H9 (cell line): ENCODE measurements at regions not wholly inside any gene's neighbourhood (a gene's known extent, or its start where the extent isn't known, plus 50 kb on each side); places are given as distances from the start of the nearest gene placed in this dataset.

ENCODE experiments used
- DNase-seq: peaks from one replicate; pipeline ENCODE4 v3.0.0-alpha.2; 2017
- H2AFZ ChIP-seq: one replicate; pipeline ENCODE4 v1.6.1; 2013; ENCODE audit warnings: mild to moderate bottlenecking, low read length, control low read depth, moderate library complexity
- H2AK5ac ChIP-seq: 2 replicates; pipeline ENCODE4 v1.6.1; 2013; ENCODE audit warnings: low read length, control low read depth, mixed read lengths; ENCODE audit not compliant: insufficient read length
- H2BK120ac ChIP-seq: one replicate; pipeline ENCODE4 v1.6.1; 2013; ENCODE audit warnings: low read depth, mild to moderate bottlenecking, low read length, control low read depth, inconsistent platforms; ENCODE audit not compliant: poor library complexity, severe bottlenecking
- H2BK12ac ChIP-seq: 2 replicates; pipeline ENCODE4 v1.6.1; 2013; ENCODE audit warnings: low read length, control low read depth, mixed read lengths, low read depth; ENCODE audit not compliant: insufficient read length
- H2BK15ac ChIP-seq: 2 replicates; pipeline ENCODE4 v1.6.1; 2013; ENCODE audit warnings: low read depth, low read length, control low read depth
- H2BK20ac ChIP-seq: one replicate; pipeline ENCODE4 v1.6.1; 2013; ENCODE audit warnings: low read depth, mild to moderate bottlenecking, low read length, control low read depth, inconsistent platforms; ENCODE audit not compliant: poor library complexity, severe bottlenecking
- H2BK5ac ChIP-seq: 2 replicates; pipeline ENCODE4 v1.6.1; 2013; ENCODE audit warnings: low read length, control low read depth, mixed read lengths; ENCODE audit not compliant: insufficient read length
- H3K14ac ChIP-seq: 2 replicates; pipeline ENCODE4 v1.6.1; 2013; ENCODE audit warnings: low read length, control low read depth; ENCODE audit not compliant: insufficient read depth
- H3K18ac ChIP-seq: 2 replicates; pipeline ENCODE4 v1.6.1; 2013; ENCODE audit warnings: low read depth, mild to moderate bottlenecking, mixed read lengths, low read length, control low read depth; ENCODE audit not compliant: insufficient read length
- H3K23ac ChIP-seq: 2 replicates; pipeline ENCODE4 v1.6.1; 2013; ENCODE audit warnings: low read length, control low read depth, mixed read lengths, low read depth; ENCODE audit not compliant: insufficient read length
- H3K23me2 ChIP-seq: 2 replicates; pipeline ENCODE4 v1.6.1; 2013; ENCODE audit warnings: low read depth, mild to moderate bottlenecking, mixed read lengths, low read length, control low read depth; ENCODE audit not compliant: insufficient read length, poor library complexity, severe bottlenecking
- H3K27ac ChIP-seq: 2 replicates; pipeline ENCODE4 v1.5.1; 2013; ENCODE audit warnings: low read length, control low read depth, mixed read lengths, low read depth; ENCODE audit not compliant: insufficient read length
- H3K27me3 ChIP-seq: 2 replicates; pipeline ENCODE4 v1.6.1; 2013; ENCODE audit warnings: low read length, control low read depth, inconsistent platforms; ENCODE audit not compliant: insufficient read depth
- H3K4ac ChIP-seq: 2 replicates; pipeline ENCODE4 v1.6.1; 2013; ENCODE audit warnings: low read depth, mild to moderate bottlenecking, control low read depth, inconsistent platforms, low read length, moderate library complexity
- H3K4me1 ChIP-seq: 2 replicates; pipeline ENCODE4 v1.6.1; 2013; ENCODE audit warnings: low read length, control low read depth, inconsistent platforms; ENCODE audit not compliant: insufficient read depth
- H3K4me2 ChIP-seq: 2 replicates; pipeline ENCODE4 v1.6.1; 2013; ENCODE audit warnings: low read length, control low read depth, mixed read lengths; ENCODE audit not compliant: insufficient read length, insufficient read depth
- H3K56ac ChIP-seq: 2 replicates; pipeline ENCODE4 v1.6.1; 2013; ENCODE audit warnings: low read depth, mild to moderate bottlenecking, mixed read lengths, low read length, control low read depth; ENCODE audit not compliant: insufficient read length
- H3K79me1 ChIP-seq: 2 replicates; pipeline ENCODE4 v1.6.1; 2013; ENCODE audit warnings: low read depth, mild to moderate bottlenecking, moderate library complexity, low read length, control low read depth, inconsistent platforms; ENCODE audit not compliant: insufficient read depth, poor library complexity, severe bottlenecking
- H3K79me2 ChIP-seq: 2 replicates; pipeline ENCODE4 v1.6.1; 2013; ENCODE audit warnings: low read length, control low read depth, inconsistent platforms; ENCODE audit not compliant: insufficient read depth
- H3K9ac ChIP-seq: 2 replicates; pipeline ENCODE4 v1.6.1; 2013; ENCODE audit warnings: low read length, control low read depth, mixed read lengths; ENCODE audit not compliant: insufficient read length; ENCODE audit errors: extremely low read depth
- H3K9me3 ChIP-seq: one replicate; pipeline ENCODE4 v1.6.1; 2013; ENCODE audit warnings: low read depth, low read length, inconsistent platforms; ENCODE audit not compliant: control insufficient read depth
- H3T11ph ChIP-seq: one replicate; pipeline ENCODE4 v1.6.1; 2013; ENCODE audit warnings: mild to moderate bottlenecking, low read length, control low read depth, inconsistent platforms
- H4K20me1 ChIP-seq: one replicate; pipeline ENCODE4 v1.6.1; 2013; ENCODE audit not compliant: control insufficient read depth, insufficient read length, insufficient read depth
- H4K5ac ChIP-seq: 2 replicates; pipeline ENCODE4 v1.6.1; 2013; ENCODE audit warnings: low read depth, mild to moderate bottlenecking, mixed read lengths, low read length, control low read depth; ENCODE audit not compliant: insufficient read length
- H4K8ac ChIP-seq: replicated peaks from 2 replicates; pipeline ENCODE4 v1.6.1; 2013; ENCODE audit warnings: low read length, control low read depth, mixed read lengths, low read depth; ENCODE audit not compliant: insufficient read length
- H4K91ac ChIP-seq: 2 replicates; pipeline ENCODE4 v1.6.1; 2013; ENCODE audit warnings: low read depth, mild to moderate bottlenecking, moderate library complexity, mixed read lengths, low read length, control low read depth; ENCODE audit not compliant: insufficient read length
- H3K27ac Mint-ChIP-seq, 3 experiments: 2 replicates in 2 of 3; 3 replicates in 1 of 3; pipeline ENCODE4 v1.8.0; 2020 to 2021; ENCODE audit warnings: mixed read lengths in 3 of 3, mild to moderate bottlenecking in 1 of 3, moderate library complexity in 1 of 3
- H3K27me3 Mint-ChIP-seq: 2 replicates; pipeline ENCODE4 v1.8.0; 2021; ENCODE audit warnings: low read depth, mild to moderate bottlenecking, moderate library complexity, mixed read lengths
- H3K36me3 Mint-ChIP-seq, 3 experiments: 2 replicates in 2 of 3; 3 replicates in 1 of 3; pipeline ENCODE4 v1.8.0; 2020 to 2021; ENCODE audit warnings: low read depth in 3 of 3, mixed read lengths in 3 of 3; ENCODE audit not compliant: insufficient read depth in 1 of 3
- H3K4me1 Mint-ChIP-seq, 2 experiments: 2 replicates each; pipeline ENCODE4 v1.8.0; 2020; ENCODE audit warnings: mixed read lengths in 2 of 2
- H3K4me3 Mint-ChIP-seq, 2 experiments: 2 replicates in 1 of 2; 3 replicates in 1 of 2; pipeline ENCODE4 v1.8.0; 2020 to 2021; ENCODE audit warnings: mild to moderate bottlenecking in 2 of 2, mixed read lengths in 2 of 2, moderate library complexity in 1 of 2
- H3K9me3 Mint-ChIP-seq, 2 experiments: 2 replicates in 1 of 2; 3 replicates in 1 of 2; pipeline ENCODE4 v1.8.0; 2020; ENCODE audit warnings: mild to moderate bottlenecking in 2 of 2, mixed read lengths in 2 of 2, moderate library complexity in 1 of 2
- WGBS: extraction: QIAGEN DNeasy Blood & Tissue Kit; methylation state at CpG from one replicate; pipeline ENCODE4 v1.1.7; 2013; ENCODE audit warnings: missing lambda C conversion rate, low lambda C conversion rate, mixed read lengths; ENCODE audit not compliant: insufficient read length; ENCODE audit errors: extremely low coverage; 5-methylcytosine and 5-hydroxymethylcytosine counted together
- TF ChIP-seq, protein P1 (sequence below): fragments of 200-600 bp; sonication (generic); conservative IDR thresholded peaks from 3 replicates; pipeline ENCODE4 v1.8.0; 2021; ENCODE audit warnings: antibody characterized with exemption, mild to moderate bottlenecking

DNA sequence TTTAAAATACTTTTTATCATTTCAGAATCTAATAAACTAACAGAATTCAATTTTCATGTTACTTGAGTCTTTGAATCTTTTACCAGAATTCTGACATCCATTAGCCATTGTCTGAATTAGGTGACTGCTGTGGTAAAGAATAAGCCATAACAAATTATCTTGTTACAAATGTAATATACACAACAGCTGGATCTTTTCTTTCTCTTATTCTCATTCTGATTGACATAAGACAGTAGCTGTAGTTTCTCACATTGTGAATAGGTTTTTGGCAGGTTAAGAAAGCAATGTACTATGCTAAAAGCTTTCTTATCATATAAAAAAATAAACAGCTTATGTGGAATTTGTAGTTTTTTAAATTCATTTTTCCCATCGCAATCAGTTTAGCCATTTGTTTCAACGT is 734.0 kb upstream of the PCDH9 start:
- Histone ChIP-seq H3K14ac (no peak overlapping the region), H4K8ac (no peak overlapping the region), H3K56ac (no peak overlapping the region), H3K4me1 (no peaks in the 10 kb centered on the region), H2BK120ac (no peak overlapping the region), H3K23me2 (no peaks in the 10 kb centered on the region), H3K23ac (no peak overlapping the region), H2BK5ac (no peak overlapping the region), H2AFZ (no peak overlapping the region), H4K91ac (no peak overlapping the region), H2AK5ac (no peak overlapping the region), H3K79me1 (no peaks in the 10 kb centered on the region), H2BK20ac (no peak overlapping the region), H3K4ac (no peak overlapping the region), H3T11ph (no peak overlapping the region), H3K27me3 (no peaks in the 10 kb centered on the region), H3K18ac (no peak overlapping the region), H4K5ac (no peak overlapping the region), H4K20me1 (no peaks in the 10 kb centered on the region), H3K79me2 (no peaks in the 10 kb centered on the region), H3K27ac (no peak overlapping the region), H3K9me3 (no peaks in the 10 kb centered on the region), H3K9ac (no peak overlapping the region), H2BK15ac (no peak overlapping the region), H3K4me2 (no peak overlapping the region), H2BK12ac (no peak overlapping the region)
- H3K27ac Mint-ChIP-seq: no peak overlapping the region
- no peaks in the 10 kb centered on the region for H3K27me3 Mint-ChIP-seq
- no peaks in the 10 kb centered on the region for H3K36me3 Mint-ChIP-seq
- DNase-seq: no peak
- TF ChIP-seq, protein P1, sequence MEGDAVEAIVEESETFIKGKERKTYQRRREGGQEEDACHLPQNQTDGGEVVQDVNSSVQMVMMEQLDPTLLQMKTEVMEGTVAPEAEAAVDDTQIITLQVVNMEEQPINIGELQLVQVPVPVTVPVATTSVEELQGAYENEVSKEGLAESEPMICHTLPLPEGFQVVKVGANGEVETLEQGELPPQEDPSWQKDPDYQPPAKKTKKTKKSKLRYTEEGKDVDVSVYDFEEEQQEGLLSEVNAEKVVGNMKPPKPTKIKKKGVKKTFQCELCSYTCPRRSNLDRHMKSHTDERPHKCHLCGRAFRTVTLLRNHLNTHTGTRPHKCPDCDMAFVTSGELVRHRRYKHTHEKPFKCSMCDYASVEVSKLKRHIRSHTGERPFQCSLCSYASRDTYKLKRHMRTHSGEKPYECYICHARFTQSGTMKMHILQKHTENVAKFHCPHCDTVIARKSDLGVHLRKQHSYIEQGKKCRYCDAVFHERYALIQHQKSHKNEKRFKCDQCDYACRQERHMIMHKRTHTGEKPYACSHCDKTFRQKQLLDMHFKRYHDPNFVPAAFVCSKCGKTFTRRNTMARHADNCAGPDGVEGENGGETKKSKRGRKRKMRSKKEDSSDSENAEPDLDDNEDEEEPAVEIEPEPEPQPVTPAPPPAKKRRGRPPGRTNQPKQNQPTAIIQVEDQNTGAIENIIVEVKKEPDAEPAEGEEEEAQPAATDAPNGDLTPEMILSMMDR: no peak
- H3K9me3 Mint-ChIP-seq: no peaks in the 10 kb centered on the region
- WGBS: no CpG with 5 or more reads among the region's 2 CpGs
- no peak overlapping the region for H3K4me3 Mint-ChIP-seq
- H3K4me1 Mint-ChIP-seq: peaks cover 5 to 8% of the 10 kb centered on the region in 2 experiments
